Thoracic aorta (tissue), 2 donors: ENCODE measurements at regions not wholly inside any gene's neighbourhood (a gene's known extent, or its start where the extent isn't known, plus 50 kb on each side); places are given as distances from the start of the nearest gene placed in this dataset.
"Not testable (repeated sequence)": the region's sequence is repeated elsewhere in the genome, so short reads cannot be mapped to it uniquely, and the experiment has no call there.

Source experiments
- ATAC-seq: fragments of 150-250 bp; one replicate; pipeline ENCODE4 v1.8.0; 2017; ENCODE audit warnings: low read depth; ENCODE audit not compliant: insufficient number of reproducible peaks, low FRiP score
- DNase-seq: peaks from one replicate; pipeline ENCODE4 v3.0.0-alpha.2; 2020; ENCODE audit warnings: low spot score
- H3K27ac ChIP-seq, 2 donors: fragments of 200-600 bp; sonication (generic); 1 replicate in 1 of 2; 2 replicates in 1 of 2; pipeline ENCODE4 v1.5.1; 2016; ENCODE audit warnings: mild to moderate bottlenecking in 2 of 2, moderate library complexity in 2 of 2
- H3K27me3 ChIP-seq: fragments of 200-600 bp; sonication (generic); replicated peaks from 2 replicates; pipeline ENCODE4 v1.6.0; 2016; ENCODE audit warnings: mild to moderate bottlenecking; ENCODE audit not compliant: insufficient read depth
- H3K36me3 ChIP-seq: fragments of 200-600 bp; sonication (generic); one replicate; pipeline ENCODE4 v1.5.1; 2016
- H3K4me1 ChIP-seq, 2 donors: fragments of 200-600 bp; sonication (generic); 1 replicate in 1 of 2; 2 replicates in 1 of 2; pipeline versions ENCODE4 v1.5.1 to v1.6.0; 2016; ENCODE audit warnings: low read depth in 2 of 2, mild to moderate bottlenecking in 1 of 2; ENCODE audit not compliant: control insufficient read depth in 1 of 2
- H3K4me3 ChIP-seq: fragments of 200-600 bp; sonication (generic); 2 replicates; pipeline ENCODE4 v1.5.1; 2016; ENCODE audit warnings: mild to moderate bottlenecking
- H3K9me3 ChIP-seq: fragments of 200-600 bp; sonication (generic); 2 replicates; pipeline ENCODE4 v1.5.1; 2016
- CTCF ChIP-seq: fragments of 200-600 bp; sonication (generic); IDR thresholded peaks from one replicate; pipeline ENCODE4 v1.5.1; 2019; ENCODE audit warnings: antibody characterized with exemption

GRCh38 chr21:32083197-32083596 is 195.7 kb downstream of the MIS18A start:
- Histone ChIP-seq H3K4me1 (no peaks in the 10 kb centered on the region), H3K4me3 (no peak overlapping the region), H3K27me3 (no peaks in the 10 kb centered on the region), H3K9me3 (no peaks in the 10 kb centered on the region), H3K27ac (no peak overlapping the region), H3K36me3 (no peaks in the 10 kb centered on the region)
- TF ChIP-seq CTCF, result no peak
- ATAC-seq (no peak), DNase-seq (no peak)

- H3K36me3 ChIP-seq, result no peaks in the 10 kb centered on the region
- ATAC-seq (no peak), DNase-seq (no peak)
- no peaks in the 10 kb centered on the region for H3K27me3 ChIP-seq
- TF ChIP-seq CTCF, result no peak
- no peak overlapping the region for H3K27ac ChIP-seq
- no peak overlapping the region for H3K4me3 ChIP-seq
- H3K4me1 ChIP-seq, result no peaks in the 10 kb centered on the region
- no peaks in the 10 kb centered on the region for H3K9me3 ChIP-seq
Observed at GRCh38 chr21:32082466-32082865, 196.4 kb downstream of the MIS18A start.

GRCh38 chr21:32073593-32073992 is 200.8 kb downstream of the HUNK start:
- TF ChIP-seq CTCF, result no peak
- DNase-seq, result no peak
- H3K4me3 ChIP-seq, result no peak overlapping the region
- H3K27me3 ChIP-seq, result no peaks in the 10 kb centered on the region
- no peaks in the 10 kb centered on the region for H3K9me3 ChIP-seq
- H3K27ac ChIP-seq, result no peak overlapping the region
- H3K4me1 ChIP-seq, result no peaks in the 10 kb centered on the region
- no peak for ATAC-seq
- no peaks in the 10 kb centered on the region for H3K36me3 ChIP-seq

- Histone ChIP-seq H3K4me1 (no peaks in the 10 kb centered on the region), H3K27me3 (no peaks in the 10 kb centered on the region), H3K27ac (no peak overlapping the region), H3K9me3 (no peaks in the 10 kb centered on the region), H3K4me3 (no peak overlapping the region), H3K36me3 (no peaks in the 10 kb centered on the region)
- TF ChIP-seq CTCF, result no peak
- ATAC-seq, result no peak
- no peak for DNase-seq
Observed at GRCh38 chr21:32073190-32073589, 200.4 kb downstream of the HUNK start.

GRCh38 chr21:32071620-32072019 is 198.8 kb downstream of the HUNK start:
- ATAC-seq, H3K27ac ChIP-seq, DNase-seq: not testable (repeated sequence)

GRCh38 chr21:32070676-32071330 is 198.0 kb downstream of the HUNK start:
- ATAC-seq (no peak), DNase-seq (no peak)
- Histone ChIP-seq H3K36me3 (no peaks in the 10 kb centered on the region), H3K4me1 (no peaks in the 10 kb centered on the region), H3K27ac (no peak overlapping the region), H3K4me3 (no peak overlapping the region), H3K27me3 (no peaks in the 10 kb centered on the region), H3K9me3 (no peaks in the 10 kb centered on the region)
- no peak for TF ChIP-seq CTCF

More at GRCh38 chr21:32071620-32072019, 198.8 kb downstream of the HUNK start:
- not testable (repeated sequence) for H3K9me3 ChIP-seq, H3K4me1 ChIP-seq, H3K36me3 ChIP-seq, H3K27me3 ChIP-seq, H3K4me3 ChIP-seq
